Neutrophil (primary cell): ENCODE measurements at regions not wholly inside any gene's neighbourhood (a gene's known extent, or its start where the extent isn't known, plus 50 kb on each side); places are given as distances from the start of the nearest gene placed in this dataset.

Experiments used
- H3K27ac ChIP-seq: fragments of 200-600 bp; sonication (generic); 2 replicates; pipeline ENCODE4 v1.5.1; 2016; ENCODE audit warnings: mild to moderate bottlenecking, moderate library complexity
- H3K27me3 ChIP-seq: fragments of 200-600 bp; sonication (generic); 2 replicates; pipeline ENCODE4 v1.6.0; 2016; ENCODE audit warnings: mild to moderate bottlenecking
- H3K36me3 ChIP-seq: fragments of 200-600 bp; sonication (generic); 2 replicates; pipeline ENCODE4 v1.5.1; 2017
- H3K4me1 ChIP-seq, 2 experiments: fragments of 200-600 bp in 1 of 2; sonication (generic) in 1 of 2; 1 replicate in 1 of 2; 2 replicates in 1 of 2; pipeline versions ENCODE4 v1.5.1 to v1.6.1; 2013 to 2016; ENCODE audit warnings: low read depth in 1 of 2, low read length in 1 of 2, mild to moderate bottlenecking in 1 of 2, moderate library complexity in 1 of 2; ENCODE audit not compliant: control insufficient read depth in 1 of 2, insufficient read depth in 1 of 2
- H3K4me3 ChIP-seq, 2 experiments: fragments of 200-600 bp in 1 of 2; sonication (generic) in 1 of 2; 1 replicate in 1 of 2; 2 replicates in 1 of 2; pipeline ENCODE4 v1.5.1; 2013 to 2016; ENCODE audit warnings: low read depth in 1 of 2, low read length in 1 of 2, mild to moderate bottlenecking in 1 of 2, moderate library complexity in 1 of 2
- H3K9me3 ChIP-seq: fragments of 200-600 bp; sonication (generic); 2 replicates; pipeline ENCODE4 v1.5.1; 2016
- CTCF ChIP-seq: fragments of 200-600 bp; sonication (generic); IDR thresholded peaks from 2 replicates; pipeline ENCODE4 v1.5.1; 2016; ENCODE audit warnings: antibody characterized with exemption

GRCh38 chr13:83168590-83168989 is 713.7 kb downstream of the SLITRK1 start:
- H3K27ac ChIP-seq = no peak overlapping the region
- no peak overlapping the region for H3K4me3 ChIP-seq
- no peaks in the 10 kb centered on the region for H3K36me3 ChIP-seq
- no peak for TF ChIP-seq CTCF
- no peaks in the 10 kb centered on the region for H3K27me3 ChIP-seq
- H3K4me1 ChIP-seq = no peaks in the 10 kb centered on the region
- H3K9me3 ChIP-seq = no peaks in the 10 kb centered on the region

- H3K36me3 ChIP-seq = no peaks in the 10 kb centered on the region
- H3K27me3 ChIP-seq = no peaks in the 10 kb centered on the region
- no peak for TF ChIP-seq CTCF
Measured at GRCh38 chr13:83167203-83167602, 715.1 kb downstream of the SLITRK1 start.

GRCh38 chr13:83166550-83166949 is 715.7 kb downstream of the SLITRK1 start:
- Histone ChIP-seq H3K36me3 (no peaks in the 10 kb centered on the region), H3K4me1 (no peaks in the 10 kb centered on the region), H3K27me3 (no peaks in the 10 kb centered on the region), H3K27ac (no peak overlapping the region), H3K9me3 (no peaks in the 10 kb centered on the region), H3K4me3 (no peak overlapping the region)
- TF ChIP-seq CTCF = no peak

More at GRCh38 chr13:83167203-83167602, 715.1 kb downstream of the SLITRK1 start:
- no peaks in the 10 kb centered on the region for H3K4me1 ChIP-seq
- no peak overlapping the region for H3K4me3 ChIP-seq
- H3K27ac ChIP-seq = no peak overlapping the region
- H3K9me3 ChIP-seq = no peaks in the 10 kb centered on the region

GRCh38 chr13:83162493-83162892 is 719.8 kb downstream of the SLITRK1 start:
- no peak for TF ChIP-seq CTCF

GRCh38 chr13:83153848-83154247 is 728.4 kb downstream of the SLITRK1 start:
- Histone ChIP-seq H3K4me1 (no peaks in the 10 kb centered on the region), H3K9me3 (no peaks in the 10 kb centered on the region), H3K36me3 (no peaks in the 10 kb centered on the region), H3K27me3 (no peaks in the 10 kb centered on the region), H3K4me3 (no peak overlapping the region), H3K27ac (no peak overlapping the region)
- TF ChIP-seq CTCF = no peak

More at GRCh38 chr13:83162493-83162892, 719.8 kb downstream of the SLITRK1 start:
- Histone ChIP-seq H3K9me3 (no peaks in the 10 kb centered on the region), H3K36me3 (no peaks in the 10 kb centered on the region), H3K4me3 (no peak overlapping the region), H3K4me1 (no peaks in the 10 kb centered on the region), H3K27me3 (no peaks in the 10 kb centered on the region), H3K27ac (no peak overlapping the region)

GRCh38 chr13:83151308-83151660 is 731.0 kb downstream of the SLITRK1 start:
- no peak overlapping the region for H3K4me3 ChIP-seq
- no peak overlapping the region for H3K27ac ChIP-seq
- no peaks in the 10 kb centered on the region for H3K9me3 ChIP-seq
- H3K36me3 ChIP-seq = no peaks in the 10 kb centered on the region
- no peak for TF ChIP-seq CTCF
- H3K4me1 ChIP-seq = no peaks in the 10 kb centered on the region
- H3K27me3 ChIP-seq = no peaks in the 10 kb centered on the region
